Cardiac muscle cell (in vitro differentiated cells and primary cell): ENCODE measurements at regions not wholly inside any gene's neighbourhood (a gene's known extent, or its start where the extent isn't known, plus 50 kb on each side); places are given as distances from the start of the nearest gene placed in this dataset.
"Not testable (repeated sequence)": the region's sequence is repeated elsewhere in the genome, so short reads cannot be mapped to it uniquely, and the experiment has no call there.

Source experiments
- DNase-seq, 2 donors: peaks; one replicate each; pipeline versions ENCODE4 v3.0.0 to v3.0.0-alpha.2; 2010 to 2017; ENCODE audit warnings: low read depth in 1 of 2, low spot score in 1 of 2
- H3K27ac ChIP-seq: fragments of 200-600 bp; sonication (generic); 2 replicates; pipeline ENCODE4 v1.5.1; 2016
- H3K27me3 ChIP-seq: fragments of 200-600 bp; sonication (generic); 2 replicates; pipeline ENCODE4 v1.6.0; 2016; ENCODE audit warnings: control low read depth
- H3K36me3 ChIP-seq: fragments of 200-600 bp; sonication (generic); 2 replicates; pipeline ENCODE4 v1.5.1; 2016; ENCODE audit warnings: control low read depth
- H3K4me1 ChIP-seq: fragments of 200-600 bp; sonication (generic); 2 replicates; pipeline ENCODE4 v1.8.1; 2017; ENCODE audit warnings: low read depth, mild to moderate bottlenecking, mixed run types
- H3K4me3 ChIP-seq: fragments of 200-600 bp; sonication (generic); 2 replicates; pipeline ENCODE4 v1.5.1; 2016; ENCODE audit warnings: mild to moderate bottlenecking
- H3K9me3 ChIP-seq: fragments of 200-600 bp; sonication (generic); 2 replicates; pipeline ENCODE4 v1.5.1; 2017; ENCODE audit warnings: low read depth, mild to moderate bottlenecking, control low read depth
- TF ChIP-seq, protein P1 (sequence below): IDR thresholded peaks from 2 replicates; pipeline ENCODE4 v1.5.1; 2012; ENCODE audit warnings: low read depth, mild to moderate bottlenecking, low read length

GRCh38 chr19:28615546-28615916 lies 597.4 kb downstream of the UQCRFS1 start:
- no peaks in the 10 kb centered on the region for H3K27me3 ChIP-seq
- no peaks in the 10 kb centered on the region for H3K9me3 ChIP-seq
- no peaks in the 10 kb centered on the region for H3K4me1 ChIP-seq
- no peak overlapping the region for H3K27ac ChIP-seq
- DNase-seq, result no peak
- TF ChIP-seq, protein P1, sequence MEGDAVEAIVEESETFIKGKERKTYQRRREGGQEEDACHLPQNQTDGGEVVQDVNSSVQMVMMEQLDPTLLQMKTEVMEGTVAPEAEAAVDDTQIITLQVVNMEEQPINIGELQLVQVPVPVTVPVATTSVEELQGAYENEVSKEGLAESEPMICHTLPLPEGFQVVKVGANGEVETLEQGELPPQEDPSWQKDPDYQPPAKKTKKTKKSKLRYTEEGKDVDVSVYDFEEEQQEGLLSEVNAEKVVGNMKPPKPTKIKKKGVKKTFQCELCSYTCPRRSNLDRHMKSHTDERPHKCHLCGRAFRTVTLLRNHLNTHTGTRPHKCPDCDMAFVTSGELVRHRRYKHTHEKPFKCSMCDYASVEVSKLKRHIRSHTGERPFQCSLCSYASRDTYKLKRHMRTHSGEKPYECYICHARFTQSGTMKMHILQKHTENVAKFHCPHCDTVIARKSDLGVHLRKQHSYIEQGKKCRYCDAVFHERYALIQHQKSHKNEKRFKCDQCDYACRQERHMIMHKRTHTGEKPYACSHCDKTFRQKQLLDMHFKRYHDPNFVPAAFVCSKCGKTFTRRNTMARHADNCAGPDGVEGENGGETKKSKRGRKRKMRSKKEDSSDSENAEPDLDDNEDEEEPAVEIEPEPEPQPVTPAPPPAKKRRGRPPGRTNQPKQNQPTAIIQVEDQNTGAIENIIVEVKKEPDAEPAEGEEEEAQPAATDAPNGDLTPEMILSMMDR, result no peak
- H3K36me3 ChIP-seq, result no peaks in the 10 kb centered on the region
- no peak overlapping the region for H3K4me3 ChIP-seq

DNA sequence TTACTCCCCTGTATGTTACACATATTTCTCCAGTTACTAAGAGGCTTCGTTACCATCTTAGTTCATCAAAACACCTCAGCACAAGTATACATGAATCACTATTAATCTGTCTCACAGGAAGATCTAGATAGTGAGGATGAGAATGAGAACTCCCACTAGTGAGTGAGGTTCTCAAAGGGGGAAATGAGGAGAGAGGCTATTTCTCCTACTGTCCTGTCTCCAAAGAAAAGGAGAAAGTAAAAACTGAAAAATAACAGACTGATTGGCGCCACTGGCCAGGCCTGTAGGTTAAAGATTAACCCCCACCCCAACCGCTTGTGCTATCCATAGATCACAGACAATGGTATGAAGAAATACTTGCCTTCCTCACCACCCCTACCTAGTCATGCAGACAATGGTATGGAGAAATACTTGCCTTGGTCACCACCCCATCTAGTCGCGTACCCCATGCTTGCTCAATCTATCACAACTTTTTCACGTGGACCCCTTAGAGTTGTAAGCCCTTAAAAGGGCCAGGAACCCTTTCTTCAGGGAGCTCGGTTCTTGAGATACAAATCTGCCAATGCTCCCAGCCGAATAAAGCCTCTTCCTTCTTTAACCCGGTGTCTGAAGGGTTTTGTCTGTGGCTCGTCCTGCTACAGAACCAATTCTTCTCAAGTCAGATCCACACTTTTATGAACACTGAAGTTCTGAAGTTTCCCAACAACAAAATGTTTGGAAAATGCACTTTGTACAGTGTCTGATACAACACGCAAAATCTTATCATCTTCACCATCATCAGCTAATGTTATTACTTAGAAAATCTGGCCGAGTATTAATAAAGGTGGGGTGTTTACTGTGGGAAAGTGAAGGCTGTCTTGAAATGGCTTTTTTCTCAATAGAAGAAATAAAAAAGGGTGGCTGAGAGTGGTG lies 598.1 kb downstream of the UQCRFS1 start:
- H3K27me3 ChIP-seq, result no peaks in the 10 kb centered on the region

GRCh38 chr19:28612275-28612769 lies 600.6 kb downstream of the UQCRFS1 start:
- Histone ChIP-seq H3K27me3 (no peaks in the 10 kb centered on the region), H3K4me1 (no peaks in the 10 kb centered on the region), H3K9me3 (no peaks in the 10 kb centered on the region), H3K27ac (no peak overlapping the region), H3K4me3 (no peak overlapping the region), H3K36me3 (no peaks in the 10 kb centered on the region)
- TF ChIP-seq, protein P1, result no peak
- no peak for DNase-seq

More for the DNA sequence above, 598.1 kb downstream of the UQCRFS1 start:
- no peaks in the 10 kb centered on the region for H3K4me1 ChIP-seq
- H3K27ac ChIP-seq, result no peak overlapping the region
- H3K9me3 ChIP-seq, result no peaks in the 10 kb centered on the region
- H3K4me3 ChIP-seq, result no peak overlapping the region
- DNase-seq, result no peak
- no peaks in the 10 kb centered on the region for H3K36me3 ChIP-seq
- TF ChIP-seq, protein P1, result no peak

GRCh38 chr19:28611227-28611914 lies 601.6 kb downstream of the UQCRFS1 start:
- not testable (repeated sequence) for H3K9me3 ChIP-seq, H3K27me3 ChIP-seq, H3K4me3 ChIP-seq, DNase-seq, H3K27ac ChIP-seq, H3K4me1 ChIP-seq, H3K36me3 ChIP-seq

DNA sequence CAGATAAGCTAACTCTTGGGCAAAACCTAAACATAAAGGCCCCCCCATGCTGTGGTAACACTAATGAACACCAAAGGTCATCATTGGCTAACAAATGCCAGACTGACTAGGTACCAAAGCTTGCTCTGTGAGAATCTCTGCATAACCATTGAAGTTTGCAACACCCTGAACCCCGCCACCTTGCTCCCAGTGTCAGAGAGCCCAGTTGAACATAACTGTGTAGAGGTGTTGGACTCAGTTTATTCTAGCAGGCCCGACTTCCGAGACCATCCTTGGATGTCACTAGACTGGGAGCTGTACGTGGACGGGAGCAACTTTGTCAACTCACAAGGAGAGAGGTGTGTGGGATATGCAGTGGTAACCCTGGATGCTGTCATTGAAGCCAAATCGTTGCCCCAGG lies 602.2 kb downstream of the UQCRFS1 start:
- H3K36me3 ChIP-seq, result no peaks in the 10 kb centered on the region
- TF ChIP-seq, protein P1, result no peak
- no peaks in the 10 kb centered on the region for H3K9me3 ChIP-seq
- DNase-seq, result no peak
- no peak overlapping the region for H3K4me3 ChIP-seq
- H3K4me1 ChIP-seq, result no peaks in the 10 kb centered on the region
- no peak overlapping the region for H3K27ac ChIP-seq
- no peaks in the 10 kb centered on the region for H3K27me3 ChIP-seq

- Histone ChIP-seq H3K4me1 (no peaks in the 10 kb centered on the region), H3K36me3 (no peaks in the 10 kb centered on the region), H3K27ac (no peak overlapping the region), H3K4me3 (no peak overlapping the region), H3K9me3 (no peaks in the 10 kb centered on the region), H3K27me3 (no peaks in the 10 kb centered on the region)
- TF ChIP-seq, protein P1, result no peak
- no peak for DNase-seq
Observed at GRCh38 chr19:28609944-28610343, 603.0 kb downstream of the UQCRFS1 start.
